VCaP (cell line): ENCODE measurements at regions not wholly inside any gene's neighbourhood (a gene's known extent, or its start where the extent isn't known, plus 50 kb on each side); places are given as distances from the start of the nearest gene placed in this dataset.
"Not testable (repeated sequence)": the region's sequence is repeated elsewhere in the genome, so short reads cannot be mapped to it uniquely, and the experiment has no call there.

ENCODE experiments used
- H3K27ac ChIP-seq: fragments of 450-650 bp; 2 replicates; pipeline ENCODE4 v1.5.1; 2017
- CTCF ChIP-seq: fragments of 450-650 bp; conservative IDR thresholded peaks from 2 replicates; pipeline ENCODE4 v1.5.1; 2017; ENCODE audit warnings: mild to moderate bottlenecking, moderate library complexity

GRCh38 chr22:10934704-10935103 is 4593.3 kb upstream of the OR11H1 start:
- TF ChIP-seq CTCF, result peak; percentile 26
- H3K27ac ChIP-seq, result not testable (repeated sequence)

DNA sequence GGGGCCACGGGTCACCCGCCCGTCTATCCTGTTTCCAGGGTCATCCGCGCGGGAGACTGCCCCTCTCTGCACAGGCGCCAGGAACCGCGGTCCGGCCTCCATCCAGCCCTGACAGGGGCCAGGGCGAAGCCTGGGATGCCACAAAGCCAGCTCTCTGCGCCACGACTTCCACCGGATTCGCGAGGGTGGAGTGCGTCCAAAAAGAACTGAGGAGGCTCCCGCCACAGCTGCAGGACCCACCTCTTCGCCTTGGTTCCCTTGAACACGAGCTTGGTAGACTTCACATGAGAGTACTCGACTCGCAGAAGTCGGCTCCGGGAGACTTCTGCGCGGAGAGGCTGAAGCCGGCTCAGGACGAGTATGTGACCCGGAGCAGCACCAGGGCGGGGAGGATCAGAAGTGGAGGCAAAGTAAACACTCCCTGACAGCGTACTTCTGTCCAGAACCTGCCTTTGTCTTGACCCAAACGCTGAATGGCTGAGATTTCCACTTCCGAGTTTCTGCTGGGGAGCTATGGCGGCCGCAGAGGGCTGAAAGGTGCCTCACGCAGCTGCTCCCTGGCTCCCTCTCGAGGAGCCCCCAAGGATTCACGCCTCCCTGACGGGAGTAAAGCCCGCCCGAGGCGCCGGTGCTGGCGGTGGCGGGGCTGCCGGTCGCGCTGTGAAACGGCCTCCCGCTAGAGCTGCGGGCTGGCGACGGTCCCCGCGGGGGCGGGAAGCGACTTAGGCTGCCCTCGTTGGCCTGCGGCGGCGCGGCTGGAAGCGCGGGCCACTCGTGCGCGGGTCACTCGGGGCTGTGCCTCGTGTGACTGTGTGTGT is 4566.7 kb upstream of the OR11H1 start:
- no peak for TF ChIP-seq CTCF
- no peak overlapping the region for H3K27ac ChIP-seq

- H3K27ac ChIP-seq, result not testable (repeated sequence)
These were observed 4566.1 kb upstream of the OR11H1 start for GRCh38 chr22:10961861-10962255.
